Brain microvascular endothelial cell (primary cell): ENCODE measurements at regions not wholly inside any gene's neighbourhood (a gene's known extent, or its start where the extent isn't known, plus 50 kb on each side); places are given as distances from the start of the nearest gene placed in this dataset.
A peak's percentile ranks its signal among the peaks of the same experiment; 100 is the strongest.

ENCODE experiments used
- DNase-seq: peaks from one replicate; pipeline ENCODE4 v3.0.0-alpha.2; 2020
- H3K27ac ChIP-seq: fragments of 250-450 bp; sonication (Bioruptor Pico); 2 replicates; pipeline ENCODE4 v1.5.1; 2020; ENCODE audit warnings: mild to moderate bottlenecking, moderate library complexity
- H3K27me3 ChIP-seq: fragments of 250-450 bp; sonication (Bioruptor Pico); replicated peaks from 2 replicates; pipeline ENCODE4 v1.5.1; 2020; ENCODE audit warnings: mild to moderate bottlenecking
- H3K36me3 ChIP-seq: fragments of 250-450 bp; sonication (Bioruptor Pico); replicated peaks from 2 replicates; pipeline ENCODE4 v1.5.1; 2020; ENCODE audit warnings: mild to moderate bottlenecking
- H3K4me3 ChIP-seq: 2 replicates; pipeline ENCODE4 v1.5.1; 2011; ENCODE audit warnings: low read depth, mild to moderate bottlenecking, control low read depth, low read length, moderate library complexity
- CTCF ChIP-seq: IDR thresholded peaks from 2 replicates; pipeline ENCODE4 v1.5.1; 2011; ENCODE audit warnings: low read depth, mild to moderate bottlenecking, moderate library complexity, low read length, control low read depth, inconsistent platforms; ENCODE audit errors: missing control alignments
- in situ Hi-C: cut with HindIII; loops from 2 replicates; pipeline ENCODE4 v1.10.0; 2017; ENCODE audit warnings: low sequenced_read_pairs, low pct_ligation_motif_present

GRCh38 chr1:184141361-184141880 lies 89.9 kb downstream of the TSEN15 start:
- DNase-seq: no peak
- no peaks in the 10 kb centered on the region for H3K27me3 ChIP-seq
- no peak overlapping the region for H3K4me3 ChIP-seq
- H3K27ac ChIP-seq: no peak overlapping the region
- in situ Hi-C loops: no loop called here
- no peaks in the 10 kb centered on the region for H3K36me3 ChIP-seq
- TF ChIP-seq CTCF: no peak

DNA sequence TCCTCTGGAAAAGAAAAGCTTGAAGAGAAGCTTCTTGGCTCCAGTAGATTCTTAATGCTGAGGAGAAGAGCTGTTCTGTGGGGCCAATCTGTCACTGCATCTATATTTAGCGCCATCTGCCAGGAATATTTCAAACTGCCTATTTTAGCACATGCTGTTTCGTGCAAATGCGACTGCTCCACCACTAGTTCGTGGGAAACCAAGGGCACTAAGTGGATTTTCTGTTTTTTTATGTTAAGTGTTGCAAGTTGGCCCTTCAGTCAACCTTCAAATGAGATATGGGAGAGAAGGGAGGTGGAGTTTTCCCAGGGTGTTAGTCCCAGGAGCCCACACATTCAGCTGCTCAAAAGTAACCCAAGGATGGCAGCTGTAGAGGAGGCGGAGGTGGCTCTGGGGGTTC lies 91.9 kb downstream of the TSEN15 start:
- Histone ChIP-seq H3K27me3 (no peaks in the 10 kb centered on the region), H3K4me3 (no peak overlapping the region), H3K27ac (no peak overlapping the region), H3K36me3 (no peaks in the 10 kb centered on the region)
- in situ Hi-C loops: no loop called here
- peak; percentile 34 for TF ChIP-seq CTCF
- DNase-seq: peak; percentile 49

DNA sequence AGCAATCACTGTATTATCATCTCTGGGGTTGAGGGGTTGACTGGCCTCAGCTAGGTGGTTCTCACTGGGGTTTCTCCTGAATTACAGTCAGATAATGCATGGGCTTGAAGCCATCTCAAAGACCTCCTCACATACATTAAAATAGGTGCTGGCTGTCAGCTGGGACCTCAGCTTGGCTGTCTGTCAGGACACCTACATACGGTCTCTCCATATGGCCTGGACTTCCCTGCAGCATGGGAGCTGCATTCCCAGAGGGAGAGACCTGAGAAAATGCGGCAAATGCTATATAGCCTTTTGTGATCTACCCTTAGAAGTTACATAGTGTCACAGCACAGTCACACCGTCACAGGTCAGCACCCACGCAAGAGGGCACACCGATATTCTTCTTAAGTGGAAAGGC lies 93.6 kb downstream of the TSEN15 start:
- no peak overlapping the region for H3K27ac ChIP-seq
- H3K36me3 ChIP-seq: no peaks in the 10 kb centered on the region
- H3K27me3 ChIP-seq: no peaks in the 10 kb centered on the region
- no peak overlapping the region for H3K4me3 ChIP-seq
- in situ Hi-C loops: no loop called here
- no peak for TF ChIP-seq CTCF
- DNase-seq: no peak

GRCh38 chr1:184146202-184146601 lies 94.7 kb downstream of the TSEN15 start:
- H3K4me3 ChIP-seq: no peak overlapping the region
- no peaks in the 10 kb centered on the region for H3K36me3 ChIP-seq
- no peak overlapping the region for H3K27ac ChIP-seq
- no peaks in the 10 kb centered on the region for H3K27me3 ChIP-seq
- TF ChIP-seq CTCF: no peak
- in situ Hi-C loops: no loop called here
- no peak for DNase-seq

DNA sequence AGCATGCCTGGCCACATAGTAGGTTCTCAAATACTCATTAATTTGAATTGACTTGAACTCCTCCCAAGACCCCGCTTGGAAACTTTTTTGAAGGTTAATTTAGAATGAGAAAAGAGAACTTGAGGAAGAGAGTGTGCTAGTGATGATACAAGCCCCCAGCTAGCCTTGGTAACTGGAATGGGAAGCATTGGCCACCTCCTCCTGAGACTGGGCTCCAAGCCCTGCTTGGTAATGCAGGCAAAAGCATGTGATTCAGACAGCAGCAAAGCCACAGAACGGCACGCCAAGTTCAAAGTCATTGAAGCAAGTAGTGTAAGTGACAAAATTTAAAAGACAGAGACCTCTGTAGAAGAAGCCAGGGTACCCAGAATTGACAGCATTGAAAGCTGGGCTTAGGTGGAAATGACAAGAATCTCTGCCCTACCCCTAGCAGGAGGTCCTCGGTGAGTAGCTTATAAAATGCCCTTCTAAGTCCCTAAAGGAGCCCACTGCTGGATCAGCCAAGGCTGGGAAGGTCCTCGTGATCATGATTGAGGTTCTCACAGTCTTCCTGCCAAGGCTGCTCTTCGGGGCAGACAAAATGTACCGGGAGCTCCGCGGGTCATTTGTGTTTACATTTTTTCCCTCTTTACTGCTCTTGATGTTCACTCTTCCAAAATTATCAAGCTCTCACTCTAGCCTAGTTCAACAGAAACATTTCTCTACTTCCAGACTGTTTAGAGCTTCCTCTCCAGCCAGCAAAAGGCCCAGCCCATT lies 99.4 kb downstream of the TSEN15 start:
- in situ Hi-C loops: no loop called here
- H3K4me3 ChIP-seq: no peak overlapping the region
- no peaks in the 10 kb centered on the region for H3K27me3 ChIP-seq
- no peak for TF ChIP-seq CTCF
- H3K36me3 ChIP-seq: no peaks in the 10 kb centered on the region
- no peak overlapping the region for H3K27ac ChIP-seq
- DNase-seq: peak; percentile 37

- no peak overlapping the region for H3K27ac ChIP-seq
- TF ChIP-seq CTCF: no peak
- no peaks in the 10 kb centered on the region for H3K27me3 ChIP-seq
- no peaks in the 10 kb centered on the region for H3K36me3 ChIP-seq
- no peak for DNase-seq
- in situ Hi-C loops: no loop called here
- peak overlapping the region; percentile 33 for H3K4me3 ChIP-seq
Measured at GRCh38 chr1:184152434-184152898, 100.9 kb downstream of the TSEN15 start.
